Pulmonary artery endothelial cell (primary cell): ENCODE measurements at regions not wholly inside any gene's neighbourhood (a gene's known extent, or its start where the extent isn't known, plus 50 kb on each side); places are given as distances from the start of the nearest gene placed in this dataset.

Experiments used
- DNase-seq: peaks from one replicate; pipeline ENCODE4 v3.0.0-alpha.2; 2011; ENCODE audit warnings: low read depth, low spot score

DNA sequence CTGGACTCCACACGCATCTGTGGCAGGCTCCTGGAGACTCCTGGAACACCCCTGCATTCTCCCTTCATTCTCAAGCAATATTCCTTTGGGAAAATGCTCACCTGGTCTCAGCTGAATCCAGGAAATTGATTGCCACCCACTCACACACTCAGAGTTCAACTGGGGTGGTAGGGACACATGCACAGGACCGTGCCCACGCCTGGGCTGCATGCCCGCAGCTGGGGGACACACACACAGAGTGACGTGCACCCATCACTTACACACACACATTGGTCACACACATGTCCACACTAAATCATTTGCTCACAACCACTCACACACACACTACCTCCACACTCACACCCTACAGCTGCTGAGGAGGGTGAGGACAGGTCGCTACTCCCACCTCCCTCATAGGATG is 84.8 kb downstream of the ENGASE start:
- no peak for DNase-seq

- no peak for DNase-seq
Measured at GRCh38 chr17:79156463-79157095, 82.0 kb downstream of the ENGASE start.

GRCh38 chr17:79155701-79156100 is 81.1 kb downstream of the ENGASE start:
- DNase-seq: no peak

DNA sequence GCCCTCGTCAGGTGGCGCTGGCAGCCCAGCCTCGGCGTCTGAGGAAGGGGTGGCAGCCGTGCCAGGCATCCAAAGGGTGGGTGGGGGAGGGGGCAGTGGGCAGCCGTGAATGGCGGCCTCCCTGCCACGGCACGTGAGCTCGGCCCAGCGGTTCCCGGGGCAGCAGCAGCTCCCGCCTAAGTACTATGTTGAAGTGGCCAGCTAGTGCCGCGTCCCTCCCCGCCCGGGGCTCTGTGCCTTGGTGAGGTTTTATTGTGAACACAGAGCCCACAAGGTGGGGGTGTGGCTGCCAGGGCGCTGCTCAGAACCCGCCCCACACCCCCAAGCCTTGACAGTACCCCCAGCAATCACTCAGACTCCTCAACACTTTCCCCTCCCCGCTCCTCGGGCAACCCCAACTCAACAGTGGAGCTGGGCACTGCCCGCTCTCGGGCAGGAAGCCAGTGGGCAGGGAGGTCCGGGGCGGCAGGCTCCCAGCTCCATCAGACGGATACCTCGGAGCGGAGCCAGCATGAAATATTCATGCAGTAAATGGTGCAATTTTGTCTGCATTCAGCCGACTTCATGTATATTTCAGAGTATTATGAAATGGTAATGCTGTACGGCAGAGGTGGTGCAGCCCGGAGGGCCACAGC is 80.4 kb downstream of the ENGASE start:
- DNase-seq: no peak

GRCh38 chr17:79154446-79154845 is 79.8 kb downstream of the ENGASE start:
- DNase-seq: no peak

DNA sequence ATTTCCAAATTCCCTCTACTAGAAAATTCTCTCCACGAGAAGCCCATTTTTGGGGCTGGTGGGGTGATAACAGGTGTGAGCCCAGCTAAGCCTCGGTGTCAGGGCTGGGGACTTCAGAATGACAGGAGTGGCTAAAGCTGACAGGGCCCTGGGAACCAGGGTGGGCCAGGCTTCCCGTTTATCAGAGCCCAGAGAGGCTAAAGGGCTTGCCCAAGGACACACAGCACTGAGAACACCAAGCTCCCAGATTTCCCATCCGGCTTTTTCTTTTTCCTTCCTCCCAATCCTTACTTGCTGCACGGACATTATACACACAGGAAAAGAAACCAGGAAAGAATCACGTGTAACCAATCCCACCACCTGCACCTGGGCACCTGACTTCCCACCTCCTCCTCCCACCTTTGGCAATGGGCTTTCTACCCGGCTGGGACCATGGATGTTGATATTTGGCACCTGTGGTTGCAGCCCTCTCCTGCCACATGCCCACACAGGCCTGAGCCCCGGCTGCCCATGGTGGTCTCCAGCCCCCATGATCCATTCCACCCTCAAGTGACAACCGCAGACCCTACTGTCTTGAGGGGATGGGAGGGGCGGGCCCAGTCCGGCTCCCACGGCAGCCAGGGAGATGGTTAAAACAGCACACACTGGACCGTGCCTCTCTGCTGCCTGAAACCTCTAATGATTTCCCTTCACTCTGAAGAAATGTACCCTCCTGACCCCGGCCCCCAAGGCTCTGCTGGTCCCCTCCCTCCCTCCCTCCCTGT is 78.9 kb downstream of the ENGASE start:
- DNase-seq: no peak

GRCh38 chr17:79152636-79153035 is 78.0 kb downstream of the ENGASE start:
- no peak for DNase-seq

DNA sequence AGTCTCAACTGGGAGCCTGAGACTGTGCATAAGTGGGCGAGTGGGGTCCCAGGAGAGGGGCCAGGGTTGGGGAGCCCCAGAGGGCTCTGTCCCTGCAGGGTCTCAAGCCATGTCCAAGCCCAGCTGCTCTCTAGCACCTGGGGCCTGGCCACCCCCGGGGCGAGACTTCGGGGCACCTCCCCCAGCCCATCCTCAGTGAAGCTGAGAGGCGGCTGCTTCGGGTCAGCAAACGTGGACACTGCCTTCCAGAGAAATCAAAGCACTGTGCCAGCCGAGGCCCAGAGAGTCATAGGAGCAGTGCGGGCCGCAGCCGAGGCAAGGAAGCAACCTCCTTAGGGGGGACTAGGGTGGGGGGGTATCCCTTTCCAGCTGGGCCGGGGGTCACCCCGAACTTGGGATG is 77.5 kb downstream of the ENGASE start:
- DNase-seq: no peak

DNA sequence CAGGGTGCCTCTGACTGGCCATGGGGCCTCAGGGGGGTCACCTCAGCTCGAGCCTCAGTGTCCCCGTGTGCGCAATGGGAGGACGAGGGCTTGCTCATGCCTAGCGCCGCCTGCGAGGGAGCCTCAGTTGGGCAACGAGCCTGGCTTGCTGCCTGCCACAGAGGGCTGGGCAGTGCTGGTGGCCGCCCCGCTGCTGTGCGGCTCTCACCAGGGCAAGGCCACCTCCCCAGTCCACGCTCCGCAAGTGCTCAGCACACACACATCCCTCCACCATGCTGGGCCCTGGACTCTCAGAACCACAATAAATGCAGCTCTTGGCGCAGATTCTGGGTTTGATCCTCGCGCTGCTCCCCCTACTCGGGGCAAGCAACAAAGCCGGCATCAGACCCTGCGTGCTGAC is 76.2 kb downstream of the ENGASE start:
- no peak for DNase-seq

DNA sequence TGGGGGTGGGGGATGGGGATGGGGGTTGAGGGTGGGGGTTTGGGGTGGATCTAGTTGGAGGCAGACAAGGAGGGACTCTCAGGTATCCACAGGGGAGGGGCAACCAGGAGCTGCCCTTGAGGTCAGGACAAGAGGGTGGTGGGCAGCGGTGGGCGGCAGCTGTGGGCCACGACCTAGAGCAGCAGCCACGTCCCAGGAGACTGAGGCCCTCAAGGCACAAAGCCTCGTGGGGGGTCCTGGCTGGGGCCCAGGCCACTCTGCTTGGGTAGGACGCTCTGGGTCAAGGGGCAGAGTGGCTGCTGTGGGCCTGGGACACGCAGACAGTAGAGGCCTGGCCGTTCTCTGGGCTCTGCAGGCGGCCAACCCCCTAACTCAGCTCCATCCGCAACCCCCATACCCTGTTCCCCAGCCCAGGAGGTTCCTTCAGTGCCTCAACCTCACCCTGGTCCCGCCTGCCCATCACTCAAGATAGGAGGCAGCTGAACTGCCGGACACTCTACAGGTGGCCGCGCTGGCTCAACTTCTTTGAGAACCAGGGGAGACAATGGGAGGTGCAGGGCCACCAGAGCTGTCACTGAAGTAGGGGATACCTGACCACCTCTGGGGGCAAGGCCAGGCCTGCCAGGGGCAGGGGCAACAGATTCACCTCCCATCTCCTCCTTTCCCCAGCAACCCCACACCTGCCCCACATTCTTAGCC is 75.6 kb downstream of the ENGASE start:
- no peak for DNase-seq

DNA sequence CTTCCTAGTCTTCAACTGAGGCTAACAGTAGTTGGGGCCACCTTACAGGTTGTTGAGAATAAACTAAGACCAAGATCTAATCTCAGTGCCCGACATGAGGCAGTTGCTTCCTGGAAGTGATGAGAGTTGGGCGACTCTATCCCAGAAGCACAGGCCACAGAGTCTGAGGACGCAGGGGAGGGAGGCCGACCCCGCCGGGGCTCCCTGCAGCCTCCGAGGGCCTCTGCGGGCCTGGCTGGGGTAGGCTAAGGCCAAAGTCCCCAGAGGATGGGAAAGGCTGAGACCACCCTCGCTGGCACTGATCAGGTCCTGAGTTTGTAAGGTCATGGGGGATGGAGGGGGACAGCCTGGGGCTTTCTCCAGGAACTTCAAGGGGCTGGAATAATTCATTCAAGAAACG is 74.0 kb downstream of the ENGASE start:
- no peak for DNase-seq

DNA sequence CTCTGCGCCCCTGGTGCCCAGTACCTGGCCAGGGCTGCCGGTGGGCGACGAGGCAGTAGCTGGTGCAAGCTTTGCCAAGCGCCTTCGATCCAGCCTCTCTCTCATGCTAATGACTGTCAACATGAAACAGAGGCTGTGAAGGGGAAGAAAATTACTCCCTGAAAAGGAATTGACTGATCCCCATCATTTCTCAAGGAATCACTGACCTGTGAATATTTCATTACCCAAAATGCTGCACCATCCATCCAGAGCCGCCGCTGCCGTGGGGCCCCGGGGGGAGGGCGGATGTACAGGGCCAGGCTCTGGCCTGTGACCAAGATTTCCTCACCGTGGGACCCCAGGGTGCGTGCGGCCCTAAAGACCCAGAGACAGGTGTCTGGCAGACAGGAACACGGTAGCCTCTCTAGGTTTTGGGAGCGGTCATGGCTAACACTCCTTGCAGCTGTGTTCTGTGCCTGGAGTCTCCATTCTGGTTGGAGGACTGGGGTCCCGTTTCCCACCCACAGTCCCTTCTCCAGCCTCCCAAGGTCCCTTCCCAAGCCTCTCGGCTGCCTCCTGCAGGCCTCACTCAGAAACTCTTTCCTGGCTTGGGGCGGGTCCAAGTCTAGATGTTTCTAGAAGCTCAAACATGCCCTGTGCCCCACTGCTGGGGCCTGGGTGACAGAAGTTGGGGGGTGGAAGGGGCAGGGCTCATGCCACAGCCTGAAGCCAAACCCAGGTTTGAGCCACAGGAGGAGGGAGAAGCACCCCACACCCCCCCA is 73.3 kb downstream of the ENGASE start:
- DNase-seq: no peak

DNA sequence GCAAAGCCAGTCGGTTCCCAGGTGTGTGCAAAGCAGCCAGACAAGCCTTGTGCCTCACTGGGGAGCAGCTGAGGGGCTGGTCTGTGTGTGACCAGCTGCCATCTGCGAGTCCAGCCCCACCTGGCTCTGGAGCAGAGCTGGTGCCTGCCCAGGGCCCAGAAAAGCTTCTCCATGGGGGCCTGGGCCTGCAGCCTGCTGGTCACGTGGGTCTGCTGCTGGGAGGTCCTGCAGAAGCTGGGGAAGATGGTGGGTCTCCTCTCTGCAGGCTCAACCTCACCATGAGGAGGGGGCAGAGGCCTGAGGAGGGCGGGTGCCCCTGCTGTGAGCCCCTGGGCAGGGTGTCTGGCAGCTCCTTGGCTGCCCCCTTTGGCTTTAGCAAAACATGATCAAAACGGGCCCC is 71.9 kb downstream of the ENGASE start:
- DNase-seq: no peak

GRCh38 chr17:79145548-79145947 is 70.9 kb downstream of the ENGASE start:
- DNase-seq: no peak

DNA sequence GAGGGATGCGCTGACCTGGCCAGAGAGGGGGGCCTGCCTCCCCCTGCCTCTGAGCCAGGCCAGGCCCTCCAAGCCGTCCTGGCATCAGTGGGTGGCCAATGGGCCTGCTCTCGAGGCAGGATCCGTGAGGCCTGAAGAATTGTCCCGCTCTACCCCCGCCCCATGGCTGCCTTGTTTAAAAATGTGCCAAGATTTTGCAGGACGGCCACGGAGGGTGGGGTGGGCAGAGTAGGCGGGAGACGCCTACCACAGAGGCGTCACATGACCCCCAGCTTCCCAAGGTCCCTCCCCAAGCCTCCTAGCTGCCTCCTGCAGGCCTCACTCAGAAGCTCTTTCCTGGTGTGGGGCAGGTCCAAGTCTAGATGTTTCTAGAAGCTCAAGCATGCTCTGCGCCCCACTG is 69.5 kb downstream of the ENGASE start:
- no peak for DNase-seq

GRCh38 chr17:79142375-79142774 is 67.8 kb downstream of the ENGASE start:
- DNase-seq: no peak

GRCh38 chr17:79141578-79142355 is 67.1 kb downstream of the ENGASE start:
- DNase-seq: no peak

DNA sequence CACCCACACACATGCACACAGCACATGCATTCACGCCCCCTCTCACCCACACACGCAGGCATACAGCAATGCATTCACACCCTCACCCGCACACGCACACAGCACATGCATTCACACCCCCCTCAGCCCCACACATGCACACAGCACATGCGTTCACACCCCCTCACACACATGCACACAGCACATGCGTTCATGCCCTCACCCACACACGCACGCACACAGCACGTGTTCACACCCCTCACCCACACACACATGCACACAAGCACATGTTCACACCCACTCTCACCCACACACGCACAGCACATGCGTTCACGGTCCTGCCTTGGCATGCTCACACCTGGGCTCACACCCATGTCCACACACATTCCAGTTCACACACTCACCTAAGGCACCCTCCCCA is 64.2 kb downstream of the ENGASE start:
- DNase-seq: no peak

DNA sequence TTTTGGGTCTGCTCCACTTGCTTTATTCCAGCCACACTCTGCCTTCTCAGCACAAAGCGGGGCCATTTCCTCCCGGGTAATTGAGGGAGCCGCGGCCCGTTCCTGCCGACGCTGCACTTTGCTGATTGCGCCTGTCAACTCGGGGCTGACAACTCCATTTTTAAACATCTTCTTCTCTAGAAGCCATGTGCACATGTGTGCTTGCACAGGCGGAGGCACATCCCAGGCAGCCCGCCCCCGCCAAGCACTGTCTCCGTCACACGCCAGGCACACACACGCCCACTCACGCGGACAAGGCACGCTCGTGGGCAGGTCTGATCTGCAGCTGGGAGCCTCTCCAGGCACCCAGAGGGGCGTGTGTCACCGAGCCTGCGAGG is 63.2 kb downstream of the ENGASE start:
- no peak for DNase-seq

DNA sequence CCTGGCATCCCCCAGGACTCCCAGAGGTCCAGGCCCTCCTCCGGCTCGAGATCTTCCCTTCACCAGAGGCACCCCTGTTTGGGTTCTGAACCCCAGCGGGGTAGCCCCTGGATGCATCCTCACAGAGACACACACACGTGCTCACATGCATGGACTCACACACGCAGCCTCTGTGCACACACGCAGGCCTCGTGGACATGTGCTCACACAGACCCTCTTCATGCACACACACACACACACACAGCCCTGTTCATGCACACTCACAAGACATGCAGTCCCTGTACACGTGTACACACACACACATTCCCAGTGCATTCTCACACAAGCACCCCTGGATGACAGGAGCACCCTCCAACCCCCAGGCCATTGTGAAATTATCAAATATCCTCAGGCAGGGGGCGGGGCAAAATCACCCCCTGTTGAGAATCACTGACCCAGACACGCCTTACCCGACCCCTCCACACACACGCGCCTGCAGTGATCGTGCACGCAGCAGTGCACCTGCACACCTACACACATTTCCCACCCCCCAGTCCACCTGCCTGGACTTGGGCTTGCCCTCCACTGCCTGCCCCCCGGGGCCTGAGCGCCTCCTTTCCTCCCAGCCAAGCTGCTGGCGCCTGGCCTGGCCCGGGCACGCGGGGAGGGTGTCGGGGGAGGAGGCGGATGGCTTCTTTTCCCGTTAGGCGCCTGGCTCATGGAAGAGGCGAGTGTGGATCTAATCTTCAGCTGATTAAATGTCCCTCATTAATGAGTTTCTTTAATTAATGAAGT is 62.6 kb downstream of the ENGASE start:
- no peak for DNase-seq
